Left kidney (tissue), 1 donor: ENCODE measurements at regions not wholly inside any gene's neighbourhood (a gene's known extent, or its start where the extent isn't known, plus 50 kb on each side); places are given as distances from the start of the nearest gene placed in this dataset.

Experiments used
- DNase-seq: peaks from one replicate; pipeline ENCODE4 v3.0.0-alpha.2; 2013

DNA sequence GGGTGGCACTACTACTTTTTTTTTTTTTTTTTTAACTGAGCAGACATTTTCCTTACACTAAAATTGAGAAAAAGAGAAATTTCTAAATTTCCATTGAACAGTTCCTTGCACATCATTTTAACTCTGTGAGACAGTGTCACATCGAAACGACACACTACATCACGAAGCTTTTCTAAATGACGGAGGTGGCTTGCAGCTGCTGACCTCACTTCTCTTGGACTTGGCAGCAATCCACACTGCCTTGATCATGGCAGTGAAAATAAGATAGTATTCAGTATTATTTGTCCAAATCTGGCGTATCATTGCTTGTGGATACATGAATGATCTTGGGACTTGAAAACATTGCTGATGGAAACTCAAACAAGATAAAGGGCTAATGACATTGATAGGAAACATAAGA lies 80.3 kb upstream of the CYYR1 start:
- DNase-seq = no peak

DNA sequence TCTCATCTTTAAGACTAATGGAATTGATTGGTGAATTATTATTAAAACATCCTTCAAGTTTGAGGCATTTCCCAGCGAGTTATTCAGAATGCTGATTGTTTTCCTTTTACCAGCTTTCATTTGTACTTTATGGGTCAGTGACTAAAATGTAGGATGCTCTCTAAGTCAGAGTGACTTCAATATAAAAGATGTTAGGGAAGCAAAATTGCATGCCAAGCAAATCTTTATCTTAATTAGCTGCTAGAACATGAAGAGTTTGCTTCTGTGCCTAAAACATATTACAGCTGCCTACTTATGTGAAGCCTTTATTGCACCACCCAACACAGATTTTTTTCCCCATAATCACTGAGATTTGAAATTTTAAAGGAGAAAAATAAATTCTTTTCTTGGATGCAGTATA lies 79.8 kb upstream of the CYYR1 start:
- DNase-seq = no peak

DNA sequence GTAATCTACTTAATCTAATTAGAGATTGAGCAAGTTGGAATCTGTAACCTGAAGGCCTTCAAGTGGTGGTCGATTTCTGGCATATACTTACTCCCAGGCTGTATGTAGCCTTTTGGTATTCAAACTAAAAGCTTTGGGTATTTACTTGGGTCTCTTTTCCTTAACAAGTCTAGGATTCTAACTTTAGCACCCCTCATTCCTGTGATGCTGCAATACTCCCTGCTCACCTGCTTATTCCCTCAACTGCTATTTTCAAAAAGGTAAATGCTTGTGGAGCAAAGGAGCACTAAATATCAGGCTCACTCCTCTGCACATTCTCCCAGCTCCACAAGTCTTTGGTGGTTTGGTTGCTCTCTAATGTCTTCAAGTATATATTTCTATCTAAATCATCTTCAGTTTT lies 68.0 kb upstream of the CYYR1 start:
- DNase-seq = no peak

DNA sequence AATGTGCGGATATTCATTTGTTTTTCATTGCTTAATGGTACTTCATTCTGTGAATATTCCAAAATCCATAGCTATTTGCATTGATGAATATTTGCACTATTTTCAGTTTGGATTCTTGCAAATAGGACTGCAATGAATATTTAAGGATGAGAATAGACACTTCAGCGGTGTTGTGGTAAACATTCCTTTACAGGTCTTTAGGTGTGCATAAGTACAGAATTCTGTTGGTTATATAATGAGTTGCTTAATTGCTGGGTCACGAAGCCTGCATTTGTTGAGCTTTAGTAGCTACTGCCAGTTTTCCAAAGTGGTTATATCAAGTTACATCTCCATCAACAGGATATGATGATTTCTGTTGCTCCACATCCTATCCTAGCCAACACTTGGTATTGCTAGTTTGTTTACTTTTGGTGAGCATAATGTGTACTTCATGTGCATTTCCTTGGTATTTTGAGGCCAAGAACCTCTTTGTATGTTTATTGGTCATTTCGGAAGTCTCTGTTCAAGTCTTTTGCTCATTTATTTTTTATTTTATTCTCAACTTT lies 64.2 kb upstream of the CYYR1 start:
- DNase-seq = no peak

DNA sequence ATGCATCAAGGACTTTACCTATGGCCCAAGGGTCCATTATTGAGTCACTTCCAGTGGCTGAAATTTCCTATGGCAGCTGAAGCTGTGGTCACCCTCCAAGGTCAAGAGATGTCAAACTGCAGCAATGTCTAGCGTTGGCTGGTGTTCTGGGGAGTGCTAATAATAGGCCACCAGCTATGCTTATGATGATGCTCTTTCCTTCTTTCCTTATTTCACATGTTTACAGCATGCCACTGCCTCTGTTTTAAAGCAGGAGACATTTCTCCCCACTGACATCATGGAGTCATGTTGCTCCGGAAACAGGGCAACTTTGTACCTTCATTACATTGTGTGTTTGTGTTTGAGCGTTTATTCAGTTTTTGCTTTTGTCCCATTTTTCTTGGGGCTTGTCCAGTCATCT lies 62.6 kb upstream of the CYYR1 start:
- no peak for DNase-seq

DNA sequence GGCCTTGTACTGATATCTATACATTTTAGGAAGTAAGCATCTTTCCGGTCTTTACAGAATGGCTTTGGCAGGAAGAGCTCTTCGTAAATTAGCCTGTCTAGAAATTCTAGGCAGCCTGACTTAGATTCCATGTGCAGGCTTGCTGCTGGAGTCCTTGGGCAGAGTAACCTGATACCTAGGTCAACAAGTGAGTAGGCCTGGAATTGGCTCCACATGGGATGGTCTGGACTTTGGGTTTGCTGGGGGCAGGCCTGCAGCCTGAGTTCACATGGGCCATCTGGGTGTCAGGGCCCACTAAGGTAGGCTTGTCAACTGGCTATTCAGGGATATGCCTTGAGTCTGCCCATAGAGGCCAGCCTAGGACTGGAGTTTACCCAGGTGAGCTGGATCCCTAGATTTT lies 59.6 kb upstream of the CYYR1 start:
- DNase-seq = no peak

DNA sequence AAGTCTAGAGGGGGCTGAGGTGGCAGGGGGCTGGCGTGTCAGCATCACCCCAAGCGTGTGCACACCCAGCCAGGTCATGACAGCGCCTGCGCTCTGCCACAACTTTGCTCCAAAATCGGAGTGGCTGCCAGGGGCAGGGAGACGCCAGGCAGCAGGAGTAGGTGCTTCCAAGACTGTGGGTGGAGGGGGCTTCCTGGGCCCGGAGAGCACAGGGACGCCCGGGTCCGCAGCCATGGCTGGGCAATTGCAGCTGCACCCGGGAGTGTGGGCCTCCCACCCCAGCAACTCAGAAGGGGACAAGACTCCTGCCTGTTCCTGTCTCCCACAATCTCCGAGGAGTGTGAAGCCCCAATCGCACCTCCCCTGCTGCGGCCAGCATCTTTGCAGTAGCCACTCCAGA lies 53.1 kb upstream of the CYYR1 start:
- DNase-seq = no peak

DNA sequence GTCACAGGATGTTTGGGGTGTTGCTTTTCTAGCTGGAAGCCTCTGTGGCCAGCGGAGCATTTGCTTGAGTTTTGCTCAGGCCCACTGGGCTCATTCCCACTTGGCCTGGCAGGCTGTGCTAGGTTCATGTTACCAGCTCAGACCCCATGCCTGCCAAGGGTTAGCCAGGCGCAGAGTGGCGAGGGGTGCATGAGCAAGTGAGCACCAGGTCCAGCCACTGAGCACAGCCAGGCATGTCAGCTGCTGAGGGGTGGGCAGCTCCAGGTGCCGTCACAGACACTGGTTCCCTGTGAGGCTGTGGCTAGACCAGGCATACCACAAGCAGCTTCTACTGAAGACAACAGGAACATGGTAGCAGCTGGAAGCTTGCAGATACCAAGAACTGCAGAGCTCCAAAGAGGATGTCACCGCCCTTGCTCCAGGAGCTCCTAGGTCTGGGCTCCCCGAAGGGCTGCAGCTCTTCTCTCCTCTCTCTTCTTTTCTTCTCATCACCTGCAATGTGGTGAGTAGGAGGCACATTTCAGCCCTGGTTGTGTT lies 52.0 kb upstream of the CYYR1 start:
- DNase-seq = no peak
